ENCODE measurements at regions not wholly inside any gene's neighbourhood (a gene's known extent, or its start where the extent isn't known, plus 50 kb on each side); places are given as distances from the start of the nearest gene placed in this dataset.

DNA sequence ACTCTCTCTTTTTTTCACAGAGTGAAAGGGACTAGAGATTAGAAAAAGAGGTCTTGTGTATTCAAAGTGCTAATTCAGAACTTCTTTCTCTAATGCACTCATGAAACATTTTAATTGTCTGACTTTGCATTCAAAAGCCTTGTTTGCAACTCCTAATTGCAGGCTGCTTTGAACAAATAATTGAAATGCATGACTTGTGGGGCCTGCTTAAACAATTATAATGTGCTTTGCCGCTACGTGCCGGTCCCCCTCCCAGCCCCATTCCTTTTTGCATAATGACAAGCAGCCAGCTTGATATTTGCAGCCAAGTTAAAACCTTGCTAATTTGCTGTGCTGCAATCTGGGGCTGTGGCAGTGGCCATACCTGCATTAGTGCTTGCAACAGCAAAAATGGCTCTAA is 114.5 kb downstream of the FOXB1 start:
- TF ChIP-seq, protein P1, sequence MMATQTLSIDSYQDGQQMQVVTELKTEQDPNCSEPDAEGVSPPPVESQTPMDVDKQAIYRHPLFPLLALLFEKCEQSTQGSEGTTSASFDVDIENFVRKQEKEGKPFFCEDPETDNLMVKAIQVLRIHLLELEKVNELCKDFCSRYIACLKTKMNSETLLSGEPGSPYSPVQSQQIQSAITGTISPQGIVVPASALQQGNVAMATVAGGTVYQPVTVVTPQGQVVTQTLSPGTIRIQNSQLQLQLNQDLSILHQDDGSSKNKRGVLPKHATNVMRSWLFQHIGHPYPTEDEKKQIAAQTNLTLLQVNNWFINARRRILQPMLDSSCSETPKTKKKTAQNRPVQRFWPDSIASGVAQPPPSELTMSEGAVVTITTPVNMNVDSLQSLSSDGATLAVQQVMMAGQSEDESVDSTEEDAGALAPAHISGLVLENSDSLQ (IDR thresholded peaks at IDR 0.05): no peak
- TF ChIP-seq FOXK2 (IDR thresholded peaks at IDR 0.05) (no peak), HDGF (IDR thresholded peaks at IDR 0.05; ENCODE audit: borderline replicate concordance) (no peak), BHLHE40 (IDR thresholded peaks at IDR 0.05; ENCODE audit: borderline replicate concordance) (no peak), SUZ12 (IDR thresholded peaks at IDR 0.05) (no peak), FOXM1 (IDR thresholded peaks at IDR 0.05; ENCODE audit: borderline replicate concordance) (no peak), ARNT (IDR thresholded peaks at IDR 0.05) (no peak), SP1 (IDR thresholded peaks at IDR 0.05) (no peak), FOXA1 (IDR thresholded peaks at IDR 0.05) (no peak)
